CD4-positive, alpha-beta T cell (primary cell): ENCODE measurements at regions not wholly inside any gene's neighbourhood (a gene's known extent, or its start where the extent isn't known, plus 50 kb on each side); places are given as distances from the start of the nearest gene placed in this dataset.

Source experiments
- ATAC-seq: fragments of 200-7000 bp; cut with Tn5 transposase; one replicate; pipeline ENCODE4 v1.10.0; 2022; ENCODE audit warnings: mild to moderate bottlenecking; ENCODE audit not compliant: poor library complexity
- CTCF ChIA-PET: fragments of 350-600 bp; sonication (Branson Sonifier 250); formaldehyde crosslinking; loops from one replicate; lab custom pipeline; 2021; ENCODE audit warnings: antibody characterized with exemption, inconsistent platforms; lab: Charles Lee
- POLR2A ChIA-PET: fragments of 350-600 bp; sonication (Branson Sonifier 250); formaldehyde crosslinking; loops from one replicate; lab custom pipeline; 2021; ENCODE audit warnings: antibody characterized with exemption, inconsistent platforms; lab: Charles Lee
- DNase-seq, 14 experiments: peaks; one replicate each; pipeline ENCODE4 v3.0.0-alpha.2; 2013 to 2020; ENCODE audit warnings: mixed read lengths in 2 of 14
- H3K27ac ChIP-seq, 2 donors: one replicate each; pipeline versions ENCODE4 v1.5.1 to v1.7.0; 2013; ENCODE audit warnings: low read length in 2 of 2, low read depth in 1 of 2, mild to moderate bottlenecking in 1 of 2
- H3K27me3 ChIP-seq, 2 experiments: 1 replicate in 1 of 2; 2 replicates in 1 of 2; pipeline versions ENCODE4 v1.6.1 to v1.7.0; 2013; ENCODE audit warnings: low read length in 2 of 2, control low read depth in 1 of 2, mild to moderate bottlenecking in 1 of 2, moderate library complexity in 1 of 2; ENCODE audit not compliant: insufficient read depth in 2 of 2, control insufficient read depth in 1 of 2
- H3K36me3 ChIP-seq: one replicate; pipeline ENCODE4 v1.6.1; 2013; ENCODE audit warnings: low read length, control low read depth; ENCODE audit not compliant: insufficient read depth
- H3K4me1 ChIP-seq: one replicate; pipeline ENCODE4 v1.6.1; 2013; ENCODE audit warnings: low read length, control low read depth; ENCODE audit not compliant: insufficient read depth
- H3K4me3 ChIP-seq: one replicate; pipeline ENCODE4 v1.5.1; 2013; ENCODE audit warnings: mild to moderate bottlenecking, low read length, moderate library complexity
- H3K9me3 ChIP-seq, 2 experiments: 1 replicate in 1 of 2; 2 replicates in 1 of 2; pipeline versions ENCODE4 v1.6.1 to v1.7.0; 2013; ENCODE audit warnings: low read length in 2 of 2, mild to moderate bottlenecking in 2 of 2, control low read depth in 1 of 2, moderate library complexity in 1 of 2; ENCODE audit not compliant: control insufficient read depth in 1 of 2, insufficient read depth in 1 of 2
- H3K27ac Mint-ChIP-seq: one replicate; pipeline ENCODE4 v1.8.0; 2020; ENCODE audit warnings: mixed read lengths
- H3K27me3 Mint-ChIP-seq: one replicate; pipeline ENCODE4 v1.8.0; 2021; ENCODE audit warnings: mixed read lengths
- H3K36me3 Mint-ChIP-seq: one replicate; pipeline ENCODE4 v1.8.0; 2021; ENCODE audit warnings: low read depth, mixed read lengths
- H3K4me1 Mint-ChIP-seq: one replicate; pipeline ENCODE4 v1.8.0; 2021; ENCODE audit warnings: low read depth, mixed read lengths
- H3K4me3 Mint-ChIP-seq: one replicate; pipeline ENCODE4 v1.8.0; 2020; ENCODE audit warnings: mild to moderate bottlenecking, mixed read lengths
- H3K9me3 Mint-ChIP-seq: one replicate; pipeline ENCODE4 v1.8.0; 2020; ENCODE audit warnings: mixed read lengths
- CTCF ChIP-seq: fragments of 200-600 bp; IDR thresholded peaks from one replicate; pipeline ENCODE4 v1.8.0; 2022; ENCODE audit warnings: antibody characterized with exemption, mild to moderate bottlenecking
- intact Hi-C, 2 experiments: fragments of 100-400 bp; cut with DNase I in 1 of 2; cut with micrococcal nuclease in 1 of 2; formaldehyde crosslinking; loops; one replicate each; pipeline versions ENCODE4 v1.15.1 to v1.9.0; 2023 to 2025; cut with DNase I, micrococcal nuclease

- POLR2A ChIA-PET = no interaction called here
- CTCF ChIA-PET = no interaction called here
- Histone ChIP-seq H3K4me3 (no peak overlapping the region), H3K36me3 (no peaks in the 10 kb centered on the region), H3K27me3 (no peaks in the 10 kb centered on the region), H3K27ac (no peak overlapping the region), H3K4me1 (no peaks in the 10 kb centered on the region), H3K9me3 (no peaks in the 10 kb centered on the region)
- no peaks in the 10 kb centered on the region for H3K4me1 Mint-ChIP-seq
- H3K27ac Mint-ChIP-seq = no peak overlapping the region
- intact Hi-C loops = no loop called here
- no peak overlapping the region for H3K4me3 Mint-ChIP-seq
- no peaks in the 10 kb centered on the region for H3K27me3 Mint-ChIP-seq
- no peaks in the 10 kb centered on the region for H3K9me3 Mint-ChIP-seq
- H3K36me3 Mint-ChIP-seq = no peaks in the 10 kb centered on the region
- ATAC-seq = no peak
- TF ChIP-seq CTCF = no peak
- no peak for DNase-seq
Observed at GRCh38 chr10:21265622-21266021, 259.9 kb downstream of the SKIDA1 start.

- no peak overlapping the region for H3K27ac Mint-ChIP-seq
- Histone ChIP-seq H3K27ac (no peak overlapping the region), H3K9me3 (no peaks in the 10 kb centered on the region), H3K27me3 (no peaks in the 10 kb centered on the region), H3K4me3 (no peak overlapping the region), H3K4me1 (no peaks in the 10 kb centered on the region), H3K36me3 (no peaks in the 10 kb centered on the region)
- no peaks in the 10 kb centered on the region for H3K27me3 Mint-ChIP-seq
- ATAC-seq = no peak
- no peaks in the 10 kb centered on the region for H3K4me1 Mint-ChIP-seq
- ChIA-PET POLR2A (no interaction called here), CTCF (no interaction called here)
- intact Hi-C loops = no loop called here
- H3K36me3 Mint-ChIP-seq = no peaks in the 10 kb centered on the region
- DNase-seq = no peak
- no peak overlapping the region for H3K4me3 Mint-ChIP-seq
- TF ChIP-seq CTCF = no peak
- no peaks in the 10 kb centered on the region for H3K9me3 Mint-ChIP-seq
Observed at GRCh38 chr10:21264271-21264670, 261.2 kb downstream of the SKIDA1 start.

DNA sequence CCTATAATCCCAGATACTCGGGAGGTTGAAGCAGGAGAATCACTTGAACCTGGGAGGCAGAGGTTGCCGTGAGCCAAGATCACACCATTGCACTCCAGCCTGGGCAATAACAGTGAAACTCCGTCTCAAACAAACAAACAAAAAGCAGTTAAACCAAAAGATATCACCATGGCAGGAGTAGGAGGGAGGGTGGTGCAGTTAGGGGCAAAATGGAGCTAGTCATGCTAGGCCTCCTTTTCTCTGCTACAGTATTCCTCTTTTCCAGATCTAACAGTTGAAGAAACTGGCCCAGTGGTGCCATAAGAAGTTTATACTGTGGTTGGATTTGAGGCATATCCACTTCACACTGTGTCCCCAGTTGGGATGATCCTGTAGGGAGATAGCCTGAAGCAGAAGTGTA lies 261.6 kb downstream of the SKIDA1 start:
- Mint-ChIP-seq H3K36me3 (no peaks in the 10 kb centered on the region), H3K4me1 (no peaks in the 10 kb centered on the region), H3K9me3 (no peaks in the 10 kb centered on the region), H3K27me3 (no peaks in the 10 kb centered on the region), H3K27ac (no peak overlapping the region), H3K4me3 (no peak overlapping the region)
- Histone ChIP-seq H3K4me3 (no peak overlapping the region), H3K9me3 (no peaks in the 10 kb centered on the region), H3K4me1 (no peaks in the 10 kb centered on the region), H3K27me3 (no peaks in the 10 kb centered on the region), H3K36me3 (no peaks in the 10 kb centered on the region), H3K27ac (no peak overlapping the region)
- TF ChIP-seq CTCF = no peak
- no peak for ATAC-seq
- no peak for DNase-seq
- intact Hi-C loops = no loop called here
- ChIA-PET CTCF (no interaction called here), POLR2A (no interaction called here)
